ENCODE measurements at regions not wholly inside any gene's neighbourhood (a gene's known extent, or its start where the extent isn't known, plus 50 kb on each side); places are given as distances from the start of the nearest gene placed in this dataset.

DNA sequence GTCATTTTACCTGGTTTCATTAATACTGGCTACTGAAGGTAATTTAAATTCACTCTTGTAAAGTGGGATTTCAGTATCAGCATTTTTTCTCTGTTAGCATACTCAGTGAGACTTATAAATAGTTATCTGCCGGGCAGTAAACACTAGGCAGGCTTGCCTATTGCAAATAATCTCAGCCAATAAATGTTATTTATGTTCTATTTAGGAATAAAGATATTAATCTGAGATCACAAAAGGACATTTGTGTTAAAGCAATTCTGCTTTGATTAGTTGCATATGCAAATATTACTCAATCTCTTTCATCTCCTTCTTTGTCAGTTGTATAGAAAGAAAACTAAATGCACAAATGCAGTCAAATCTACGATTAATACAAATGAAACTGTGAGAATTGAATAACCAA lies 827.8 kb downstream of the TLE4 start:
- DNase-seq, result no peak

DNA sequence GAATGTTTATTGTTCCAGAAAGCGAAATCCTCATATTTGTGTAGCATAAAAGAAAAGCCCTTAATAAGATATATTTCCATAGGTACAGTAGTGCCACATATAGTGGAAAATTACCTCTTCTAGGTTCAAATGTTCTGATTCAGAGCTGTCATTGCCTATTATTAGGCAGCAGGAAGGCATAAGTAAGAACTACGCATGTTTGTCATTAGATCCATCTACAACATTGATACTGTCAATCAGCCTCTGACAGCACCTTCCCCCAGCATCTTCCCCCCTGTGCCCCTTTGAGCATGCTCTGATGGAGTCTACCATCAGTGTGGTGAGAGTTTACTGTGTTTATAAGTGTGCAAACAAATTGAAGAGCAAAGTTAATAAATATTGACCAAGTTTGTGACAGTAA lies 816.1 kb downstream of the TLE4 start:
- no peak for DNase-seq

DNA sequence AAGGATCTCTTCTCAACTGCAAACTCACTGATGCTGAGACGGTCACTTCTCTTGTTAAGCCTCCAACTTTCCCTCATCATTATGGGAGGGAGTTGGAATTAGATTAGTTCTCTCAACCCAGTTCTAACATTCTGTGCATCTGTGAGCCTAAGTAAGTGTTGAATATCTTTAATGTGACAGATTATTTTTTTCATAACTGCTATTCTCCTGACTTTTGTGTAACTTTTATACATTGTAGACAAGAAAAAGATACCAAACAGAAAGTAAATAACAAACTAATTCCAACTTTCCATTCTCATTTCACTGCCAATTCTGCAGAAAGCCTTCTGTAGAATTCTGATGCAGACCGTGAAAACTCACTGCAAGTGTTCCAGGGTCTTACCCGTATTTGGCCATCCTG lies 813.5 kb downstream of the TLE4 start:
- no peak for DNase-seq

DNA sequence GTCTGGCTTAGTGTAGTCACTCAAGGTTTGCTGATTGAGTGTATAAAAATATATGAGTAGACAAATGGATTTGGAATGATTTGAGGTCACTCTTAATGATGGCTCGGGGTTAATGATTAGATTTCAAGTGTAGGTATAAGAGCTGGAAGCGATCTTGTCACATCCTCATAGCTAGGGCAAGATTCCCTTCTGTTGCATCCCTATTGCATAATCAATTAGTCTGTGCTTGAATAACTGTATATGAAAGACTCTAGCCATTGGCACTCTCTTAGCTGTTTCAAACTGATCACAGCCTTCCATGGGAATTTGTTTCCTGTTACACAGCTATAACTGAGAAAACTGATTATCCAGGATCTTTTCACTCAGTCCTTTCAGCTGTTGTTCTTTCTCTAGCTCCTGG lies 811.6 kb downstream of the TLE4 start:
- no peak for DNase-seq

DNA sequence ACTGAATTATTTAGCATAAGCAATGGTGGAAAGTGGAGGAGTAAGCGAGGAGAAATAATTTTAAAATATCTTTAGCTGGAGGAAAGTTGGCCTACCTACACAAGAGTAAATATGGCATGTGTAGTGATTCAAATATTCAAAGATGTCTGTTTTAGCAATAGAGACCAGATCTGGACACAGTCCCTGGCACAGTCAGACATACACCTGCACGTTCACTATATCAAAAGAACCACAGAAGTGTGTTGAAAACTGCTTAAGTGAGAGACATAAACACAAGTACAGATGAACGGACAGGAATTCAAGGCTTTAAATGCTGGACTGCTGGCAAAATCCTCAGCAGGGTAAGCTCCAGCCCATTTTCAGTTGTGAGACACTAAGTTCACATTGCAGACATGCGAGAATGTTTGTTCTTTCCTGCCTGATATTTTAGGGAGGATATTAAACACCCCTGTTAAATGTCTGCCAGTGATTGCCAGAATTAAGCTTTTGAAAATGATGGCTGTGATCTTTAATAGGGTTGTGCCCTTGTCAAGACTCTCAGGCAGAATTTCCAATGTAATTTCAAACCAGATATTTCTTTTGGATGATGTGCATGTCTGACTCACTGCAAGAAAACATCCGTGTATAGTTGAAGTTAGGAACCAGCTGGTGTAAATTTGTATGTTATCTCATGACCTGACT lies 810.6 kb downstream of the TLE4 start:
- no peak for DNase-seq

GRCh38 chr9:80380301-80380700 lies 808.5 kb downstream of the TLE4 start:
- DNase-seq, result no peak

GRCh38 chr9:80378669-80379293 lies 807.0 kb downstream of the TLE4 start:
- DNase-seq, result no peak

- DNase-seq, result no peak
Measured at GRCh38 chr9:80376180-80376579, 804.4 kb downstream of the TLE4 start.

- no peak for DNase-seq
Measured at GRCh38 chr9:80375477-80375876, 803.7 kb downstream of the TLE4 start.

DNA sequence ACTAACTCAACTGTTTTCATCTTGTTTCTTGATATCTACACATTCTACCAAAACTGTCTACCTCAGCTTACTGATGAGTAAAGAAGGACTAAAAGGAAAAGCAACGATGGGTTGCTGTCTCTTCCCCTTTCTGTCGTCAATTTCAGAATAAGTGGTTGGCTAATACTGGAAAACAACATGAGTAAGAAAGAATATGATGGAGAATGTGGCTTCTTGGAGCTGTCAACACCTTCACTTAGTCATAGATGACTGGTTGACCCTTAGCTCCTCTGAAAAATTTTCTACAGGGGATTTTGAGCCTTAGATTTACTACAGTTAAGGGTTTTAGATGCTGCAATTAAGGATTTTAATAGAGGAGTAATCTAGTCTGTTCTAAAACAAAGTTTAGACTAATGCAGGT lies 797.9 kb downstream of the TLE4 start:
- DNase-seq, result no peak

GRCh38 chr9:80366626-80367025 lies 794.9 kb downstream of the TLE4 start:
- DNase-seq, result no peak

- DNase-seq, result no peak
Measured at GRCh38 chr9:80359941-80360881, 788.4 kb downstream of the TLE4 start.

DNA sequence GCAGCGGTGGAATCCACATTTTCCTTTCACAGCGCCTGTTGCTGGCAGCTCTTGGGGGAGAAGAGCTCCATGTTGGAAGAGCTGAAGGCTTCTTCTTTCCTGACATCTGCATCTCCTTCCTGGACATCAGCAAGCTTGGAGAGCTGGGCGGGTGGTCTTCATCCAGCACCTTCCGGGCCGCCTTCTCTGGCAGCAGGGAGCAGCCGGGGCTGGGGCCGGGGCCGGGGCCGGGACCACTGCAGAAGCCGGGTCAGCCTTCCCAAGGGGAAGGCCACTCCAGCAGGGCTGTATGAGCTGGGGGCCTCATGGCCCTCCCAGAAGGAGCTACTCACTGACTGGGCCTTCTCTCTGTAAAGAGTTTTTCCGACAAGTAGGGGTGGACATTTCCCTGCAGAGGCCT lies 787.5 kb downstream of the TLE4 start:
- DNase-seq, result no peak

DNA sequence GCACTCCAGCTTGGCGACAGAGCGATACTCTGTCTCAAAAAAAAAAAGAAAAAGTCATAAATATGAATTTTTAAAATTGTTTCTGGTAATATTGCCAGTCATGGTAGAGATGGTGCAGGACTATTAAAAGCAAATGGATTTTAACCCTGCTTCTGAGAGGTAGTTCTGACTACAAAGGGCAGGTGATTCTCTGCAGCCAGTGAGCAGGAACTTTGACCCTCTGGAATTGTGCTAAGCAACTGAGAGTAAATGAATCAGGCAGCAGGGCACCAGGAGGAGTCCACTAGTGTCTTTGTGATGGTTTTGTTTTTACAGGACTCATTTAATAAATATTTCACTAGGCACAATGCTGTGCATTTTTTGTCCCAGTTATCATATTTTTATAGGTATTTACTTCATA lies 781.2 kb downstream of the TLE4 start:
- no peak for DNase-seq

DNA sequence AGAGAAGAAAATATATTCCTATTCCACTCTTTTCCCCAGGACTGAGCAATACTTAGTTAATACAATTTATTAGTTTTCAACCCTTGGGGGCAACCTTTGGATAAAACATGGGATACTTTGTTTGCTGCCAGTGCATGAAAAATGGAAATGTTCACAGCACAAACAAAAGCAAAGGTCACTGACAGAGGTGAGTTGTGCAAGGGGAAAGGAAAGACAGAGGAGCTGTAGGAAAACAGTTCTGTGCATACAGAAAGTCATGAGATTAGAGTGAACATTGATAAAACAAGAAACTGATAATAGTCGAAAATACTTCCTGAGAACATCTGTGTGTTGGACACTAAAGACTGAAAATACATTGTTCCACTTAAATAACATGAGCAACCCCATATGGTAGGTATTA lies 779.8 kb downstream of the TLE4 start:
- DNase-seq, result no peak

- no peak for DNase-seq
Measured at GRCh38 chr9:80326105-80326504, 754.3 kb downstream of the TLE4 start.

DNA sequence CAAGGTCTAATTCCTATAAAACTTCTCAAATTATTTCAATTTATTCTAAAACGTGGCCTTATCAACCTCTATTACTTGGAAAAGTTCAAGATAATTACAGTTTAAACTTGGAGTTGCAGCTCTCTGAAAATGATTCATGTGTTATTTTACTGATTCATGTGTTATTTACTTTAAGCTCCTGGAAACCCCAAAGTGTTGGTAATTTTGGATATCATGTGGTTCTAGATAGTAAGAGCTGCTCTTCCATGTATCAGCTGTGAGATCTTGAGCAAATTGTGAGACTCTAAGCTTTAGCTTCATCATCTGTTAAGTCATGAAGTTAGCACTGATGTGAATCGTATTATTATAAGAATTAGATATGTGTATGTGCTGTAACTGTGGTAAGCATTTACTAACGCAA lies 749.2 kb downstream of the TLE4 start:
- DNase-seq, result no peak

- no peak for DNase-seq
Measured at GRCh38 chr9:80320480-80320879, 748.7 kb downstream of the TLE4 start.

DNA sequence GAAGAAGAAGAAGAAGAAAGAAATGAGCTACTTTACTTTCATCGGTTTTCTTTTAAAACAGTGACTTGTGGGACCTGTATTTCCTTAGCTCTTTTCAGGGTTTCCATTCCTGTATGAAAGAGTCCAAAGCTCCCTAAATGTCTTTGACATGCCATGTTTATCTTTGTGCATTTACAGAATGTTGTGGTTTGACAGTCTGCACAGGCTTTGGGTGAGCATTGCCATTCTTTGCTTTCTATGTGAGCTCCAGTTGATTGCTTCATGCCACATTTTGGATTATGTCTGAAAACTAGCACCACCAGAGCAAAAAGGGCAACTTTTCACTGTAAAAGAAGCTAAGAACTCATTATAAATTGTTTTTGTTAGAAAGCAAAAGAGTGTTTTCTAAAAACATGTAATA lies 733.4 kb downstream of the TLE4 start:
- no peak for DNase-seq

GRCh38 chr9:80294955-80295354 lies 723.2 kb downstream of the TLE4 start:
- DNase-seq, result no peak

- no peak for DNase-seq
Measured at GRCh38 chr9:80294318-80294717, 722.6 kb downstream of the TLE4 start.

DNA sequence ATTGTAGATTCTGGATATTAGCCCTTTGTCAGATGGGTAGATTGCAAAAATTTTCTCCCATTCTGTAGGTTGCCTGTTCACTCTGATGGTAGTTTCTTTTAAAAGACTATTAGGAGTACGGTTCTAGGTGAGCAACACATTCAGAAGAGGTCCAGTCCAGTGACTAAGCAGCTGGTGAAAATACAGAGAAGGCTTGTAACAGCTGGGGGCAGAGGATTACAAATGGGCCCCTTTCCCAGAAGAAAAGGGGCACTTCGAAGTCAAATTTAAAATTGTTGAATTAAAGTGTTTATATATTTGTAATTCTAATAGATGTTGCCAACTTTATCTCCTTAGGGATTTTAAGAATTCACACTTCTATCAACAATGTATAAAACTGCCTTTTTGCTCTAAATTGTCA lies 720.5 kb downstream of the TLE4 start:
- DNase-seq, result no peak

GRCh38 chr9:80285326-80285725 lies 713.6 kb downstream of the TLE4 start:
- no peak for DNase-seq

DNA sequence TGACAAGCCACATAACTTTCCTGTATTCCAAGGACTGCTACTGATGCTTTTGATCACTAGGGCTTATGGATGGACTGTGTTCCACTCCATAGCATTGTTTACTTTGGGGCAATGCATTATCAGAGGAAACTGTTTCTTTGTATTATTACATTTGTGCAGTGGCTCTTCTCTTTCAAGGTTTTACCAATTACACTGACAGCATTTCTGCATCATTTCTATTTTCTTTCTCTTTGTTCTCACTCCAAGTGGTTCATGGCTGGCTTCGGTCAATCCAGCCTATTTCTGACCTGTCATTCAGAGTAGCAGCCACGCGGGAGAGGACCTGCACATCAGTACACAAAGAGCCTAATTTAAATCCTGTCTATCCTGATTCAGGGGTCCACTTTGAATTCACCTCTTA lies 711.0 kb downstream of the TLE4 start:
- DNase-seq, result no peak

Measured in NCI-H748 treated with DMSO at 0.1 percent for 48 hours (cell line).